HG03045 (cell line): ENCODE measurements at regions not wholly inside any gene's neighbourhood (a gene's known extent, or its start where the extent isn't known, plus 50 kb on each side); places are given as distances from the start of the nearest gene placed in this dataset.
"Not testable (repeated sequence)": the region's sequence is repeated elsewhere in the genome, so short reads cannot be mapped to it uniquely, and the experiment has no call there.

Source experiments
- ATAC-seq: cut with Tn5 transposase; IDR thresholded peaks from one replicate; pipeline ENCODE4 v1.9.1; 2021; ENCODE audit warnings: mild to moderate bottlenecking, moderate library complexity; ENCODE audit not compliant: unreplicated experiment

GRCh38 chr6:126949786-126950185, 168.7 kb upstream of the RSPO3 start:
- ATAC-seq = no peak

GRCh38 chr6:126955621-126956020, 162.8 kb upstream of the RSPO3 start:
- ATAC-seq = no peak

- ATAC-seq = no peak
Measured at GRCh38 chr6:126957721-126958120, 160.8 kb upstream of the RSPO3 start.

- ATAC-seq = no peak
Measured at GRCh38 chr6:126959765-126960164, 158.7 kb upstream of the RSPO3 start.

- no peak for ATAC-seq
Measured at GRCh38 chr6:126963077-126963809, 155.2 kb upstream of the RSPO3 start.

- ATAC-seq = no peak
Measured at GRCh38 chr6:126967296-126968005, 151.0 kb upstream of the RSPO3 start.

- ATAC-seq = no peak
Measured at GRCh38 chr6:126976253-126976797, 142.1 kb upstream of the RSPO3 start.

GRCh38 chr6:126983779-126984178, 134.7 kb upstream of the RSPO3 start:
- no peak for ATAC-seq

GRCh38 chr6:126988125-126988524, 130.3 kb upstream of the RSPO3 start:
- ATAC-seq = not testable (repeated sequence)

GRCh38 chr6:127000631-127001030, 117.8 kb upstream of the RSPO3 start:
- no peak for ATAC-seq

- ATAC-seq = no peak
Measured at GRCh38 chr6:127013865-127014264, 104.6 kb upstream of the RSPO3 start.

GRCh38 chr6:127015858-127016257, 102.6 kb upstream of the RSPO3 start:
- no peak for ATAC-seq

GRCh38 chr6:127019828-127020227, 98.6 kb upstream of the RSPO3 start:
- no peak for ATAC-seq

GRCh38 chr6:127022302-127022701, 96.2 kb upstream of the RSPO3 start:
- ATAC-seq = no peak

GRCh38 chr6:127023001-127023778, 95.3 kb upstream of the RSPO3 start:
- ATAC-seq = no peak

GRCh38 chr6:127026247-127026646, 92.2 kb upstream of the RSPO3 start:
- ATAC-seq = no peak

- no peak for ATAC-seq
Measured at GRCh38 chr6:127030111-127030510, 88.4 kb upstream of the RSPO3 start.

- ATAC-seq = no peak
Measured at GRCh38 chr6:127030836-127031235, 87.6 kb upstream of the RSPO3 start.

GRCh38 chr6:127031511-127031910, 87.0 kb upstream of the RSPO3 start:
- no peak for ATAC-seq

- no peak for ATAC-seq
Measured at GRCh38 chr6:127032971-127033370, 85.5 kb upstream of the RSPO3 start.

- ATAC-seq = no peak
Measured at GRCh38 chr6:127051571-127052260, 66.8 kb upstream of the RSPO3 start.
